ENCODE measurements at regions not wholly inside any gene's neighbourhood (a gene's known extent, or its start where the extent isn't known, plus 50 kb on each side); places are given as distances from the start of the nearest gene placed in this dataset.

GRCh38 chr18:78527984-78528383 is 451.6 kb upstream of the SALL3 start:
- TF ChIP-seq POLR2A (IDR thresholded peaks at IDR 0.05; ENCODE audit: low read length): no peak
- no peak for TF ChIP-seq GATA1 (IDR thresholded peaks at IDR 0.05; ENCODE audit: low read depth, low read length)
- no peak for DNase-seq

- no peak for DNase-seq
- no peak for TF ChIP-seq POLR2A (IDR thresholded peaks at IDR 0.05; ENCODE audit: low read length)
- TF ChIP-seq GATA1 (IDR thresholded peaks at IDR 0.05; ENCODE audit: low read depth, low read length): no peak
These were observed 451.0 kb upstream of the SALL3 start for GRCh38 chr18:78528411-78529258.

GRCh38 chr18:78531637-78532036 is 448.0 kb upstream of the SALL3 start:
- TF ChIP-seq GATA1 (IDR thresholded peaks at IDR 0.05; ENCODE audit: low read depth, low read length): no peak
- TF ChIP-seq POLR2A (IDR thresholded peaks at IDR 0.05; ENCODE audit: low read length): no peak
- DNase-seq: no peak

GRCh38 chr18:78538669-78539440 is 440.8 kb upstream of the SALL3 start:
- DNase-seq: no peak
- TF ChIP-seq GATA1 (IDR thresholded peaks at IDR 0.05; ENCODE audit: low read depth, low read length) (no peak), POLR2A (IDR thresholded peaks at IDR 0.05; ENCODE audit: low read length) (no peak)

- no peak for DNase-seq
These were observed 438.7 kb upstream of the SALL3 start for GRCh38 chr18:78540636-78541529.

GRCh38 chr18:78542204-78542603 is 437.4 kb upstream of the SALL3 start:
- no peak for TF ChIP-seq GATA1 (IDR thresholded peaks at IDR 0.05; ENCODE audit: low read depth, low read length)
- TF ChIP-seq POLR2A (IDR thresholded peaks at IDR 0.05; ENCODE audit: low read length): no peak
- DNase-seq: no peak

More at GRCh38 chr18:78540636-78541529, 438.7 kb upstream of the SALL3 start:
- TF ChIP-seq GATA1 (IDR thresholded peaks at IDR 0.05; ENCODE audit: low read depth, low read length) (no peak), POLR2A (IDR thresholded peaks at IDR 0.05; ENCODE audit: low read length) (no peak)

GRCh38 chr18:78543201-78543725 is 436.4 kb upstream of the SALL3 start:
- DNase-seq: no peak
- no peak for TF ChIP-seq GATA1 (IDR thresholded peaks at IDR 0.05; ENCODE audit: low read depth, low read length)
- no peak for TF ChIP-seq POLR2A (IDR thresholded peaks at IDR 0.05; ENCODE audit: low read length)

- DNase-seq: no peak
- TF ChIP-seq POLR2A (IDR thresholded peaks at IDR 0.05; ENCODE audit: low read length) (no peak), GATA1 (IDR thresholded peaks at IDR 0.05; ENCODE audit: low read depth, low read length) (no peak)
These were observed 433.3 kb upstream of the SALL3 start for GRCh38 chr18:78546281-78546680.

GRCh38 chr18:78547817-78548216 is 431.8 kb upstream of the SALL3 start:
- DNase-seq: no peak

GRCh38 chr18:78548261-78549058 is 431.2 kb upstream of the SALL3 start:
- TF ChIP-seq POLR2A (IDR thresholded peaks at IDR 0.05; ENCODE audit: low read length) (no peak), GATA1 (IDR thresholded peaks at IDR 0.05; ENCODE audit: low read depth, low read length) (no peak)
- no peak for DNase-seq

More at GRCh38 chr18:78547817-78548216, 431.8 kb upstream of the SALL3 start:
- no peak for TF ChIP-seq POLR2A (IDR thresholded peaks at IDR 0.05; ENCODE audit: low read length)

GRCh38 chr18:78549971-78550370 is 429.6 kb upstream of the SALL3 start:
- TF ChIP-seq GATA1 (IDR thresholded peaks at IDR 0.05; ENCODE audit: low read depth, low read length) (no peak), POLR2A (IDR thresholded peaks at IDR 0.05; ENCODE audit: low read length) (no peak)
- DNase-seq: no peak

- TF ChIP-seq GATA1 (IDR thresholded peaks at IDR 0.05; ENCODE audit: low read depth, low read length): no peak
- no peak for TF ChIP-seq POLR2A (IDR thresholded peaks at IDR 0.05; ENCODE audit: low read length)
- no peak for DNase-seq
These were observed 424.5 kb upstream of the SALL3 start for GRCh38 chr18:78554944-78555608.

All from erythroblast (primary cell).